Upper lobe of right lung (tissue), 1 donor: ENCODE measurements at regions not wholly inside any gene's neighbourhood (a gene's known extent, or its start where the extent isn't known, plus 50 kb on each side); places are given as distances from the start of the nearest gene placed in this dataset.

Source experiments
- ATAC-seq: fragments of 200-7000 bp; cut with Tn5 transposase; one replicate; pipeline ENCODE4 v1.9.1; 2020; ENCODE audit warnings: mild to moderate bottlenecking, moderate library complexity
- DNase-seq: peaks from one replicate; pipeline ENCODE4 v3.0.0-alpha.2; 2020
- H3K27ac ChIP-seq: fragments of 200-600 bp; one replicate; pipeline ENCODE4 v1.8.0; 2022
- H3K27me3 ChIP-seq: fragments of 200-600 bp; one replicate; pipeline ENCODE4 v1.8.0; 2022; ENCODE audit warnings: mild to moderate bottlenecking
- H3K36me3 ChIP-seq: fragments of 200-600 bp; one replicate; pipeline ENCODE4 v1.8.0; 2022
- H3K4me1 ChIP-seq: fragments of 200-600 bp; one replicate; pipeline ENCODE4 v1.8.0; 2022
- H3K4me3 ChIP-seq: fragments of 200-600 bp; one replicate; pipeline ENCODE4 v1.8.0; 2022; ENCODE audit warnings: mild to moderate bottlenecking
- H3K9me3 ChIP-seq: fragments of 200-600 bp; one replicate; pipeline ENCODE4 v1.8.0; 2022
- intact Hi-C: fragments of 100-400 bp; cut with DNase I; formaldehyde crosslinking; loops from one replicate; pipeline ENCODE4 v1.11.0; 2022
- TF ChIP-seq, protein P1 (sequence below): fragments of 200-600 bp; IDR thresholded peaks from one replicate; pipeline ENCODE4 v1.8.0; 2022; ENCODE audit warnings: antibody characterized with exemption
- donor health status: DM: no; HTN: yes; CAD: no; lungs with severe emphysema.

DNA sequence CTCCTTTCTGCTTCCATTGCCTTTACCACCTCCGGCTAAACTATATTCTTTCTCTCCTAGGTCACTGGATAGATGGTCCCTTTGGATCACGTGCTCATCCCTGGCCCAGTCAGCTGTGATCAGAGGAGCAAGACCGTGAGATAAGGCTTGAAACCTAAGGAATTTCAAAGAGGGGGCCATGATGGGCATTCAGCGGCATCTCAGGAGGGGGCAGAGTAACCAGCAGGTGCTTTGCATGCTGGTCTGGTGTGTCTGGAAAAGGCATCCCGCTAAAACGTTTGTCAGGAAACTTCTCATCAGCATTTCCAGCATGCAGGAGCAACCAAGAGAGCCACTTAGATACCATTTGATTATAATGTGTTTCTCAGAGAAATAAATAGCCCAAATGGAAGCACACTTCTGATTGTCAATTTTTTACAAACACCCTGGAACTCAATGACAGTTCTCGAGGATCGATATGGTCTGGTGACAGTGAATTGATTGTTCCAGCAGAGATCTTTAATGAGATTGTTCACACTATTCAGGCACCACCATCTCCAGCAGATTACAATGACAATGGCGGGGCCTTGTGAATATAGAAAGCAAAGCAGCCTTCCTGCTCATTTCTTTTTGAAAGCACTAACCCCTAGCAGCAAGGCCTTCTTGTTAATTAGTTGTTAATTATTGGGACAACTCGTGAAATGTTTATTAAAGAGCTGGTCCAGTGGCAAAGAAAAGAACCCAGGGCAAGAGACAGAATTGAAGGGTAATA lies 327.1 kb downstream of the PTTG2 start:
- TF ChIP-seq, protein P1, sequence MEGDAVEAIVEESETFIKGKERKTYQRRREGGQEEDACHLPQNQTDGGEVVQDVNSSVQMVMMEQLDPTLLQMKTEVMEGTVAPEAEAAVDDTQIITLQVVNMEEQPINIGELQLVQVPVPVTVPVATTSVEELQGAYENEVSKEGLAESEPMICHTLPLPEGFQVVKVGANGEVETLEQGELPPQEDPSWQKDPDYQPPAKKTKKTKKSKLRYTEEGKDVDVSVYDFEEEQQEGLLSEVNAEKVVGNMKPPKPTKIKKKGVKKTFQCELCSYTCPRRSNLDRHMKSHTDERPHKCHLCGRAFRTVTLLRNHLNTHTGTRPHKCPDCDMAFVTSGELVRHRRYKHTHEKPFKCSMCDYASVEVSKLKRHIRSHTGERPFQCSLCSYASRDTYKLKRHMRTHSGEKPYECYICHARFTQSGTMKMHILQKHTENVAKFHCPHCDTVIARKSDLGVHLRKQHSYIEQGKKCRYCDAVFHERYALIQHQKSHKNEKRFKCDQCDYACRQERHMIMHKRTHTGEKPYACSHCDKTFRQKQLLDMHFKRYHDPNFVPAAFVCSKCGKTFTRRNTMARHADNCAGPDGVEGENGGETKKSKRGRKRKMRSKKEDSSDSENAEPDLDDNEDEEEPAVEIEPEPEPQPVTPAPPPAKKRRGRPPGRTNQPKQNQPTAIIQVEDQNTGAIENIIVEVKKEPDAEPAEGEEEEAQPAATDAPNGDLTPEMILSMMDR: no peak
- Histone ChIP-seq H3K4me1 (no peaks in the 10 kb centered on the region), H3K9me3 (no peaks in the 10 kb centered on the region), H3K27me3 (no peaks in the 10 kb centered on the region), H3K4me3 (no peak overlapping the region), H3K36me3 (no peaks in the 10 kb centered on the region), H3K27ac (no peak overlapping the region)
- intact Hi-C loops: no loop called here
- DNase-seq (no peak), ATAC-seq (no peak)

DNA sequence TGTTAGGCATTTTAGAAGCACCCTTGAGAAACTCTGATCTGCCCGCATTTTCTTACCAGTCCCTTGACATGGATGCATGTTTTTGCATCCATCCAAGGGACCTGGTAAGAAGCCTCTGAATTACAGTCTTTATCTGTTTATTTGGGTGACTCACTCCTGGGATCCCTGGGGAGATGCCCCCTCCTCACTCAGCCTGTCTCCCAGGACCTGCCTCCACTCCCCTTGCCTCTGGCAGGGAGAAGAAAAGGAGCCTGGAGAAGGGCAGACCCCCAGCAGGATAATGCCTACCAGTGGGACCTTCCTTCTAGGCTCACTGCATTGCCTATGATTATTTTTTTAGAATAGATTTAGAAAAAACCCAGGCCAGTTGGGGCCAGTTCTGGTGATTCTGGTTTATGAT lies 329.4 kb downstream of the PTTG2 start:
- no peak for ATAC-seq
- H3K27me3 ChIP-seq: no peaks in the 10 kb centered on the region
- TF ChIP-seq, protein P1: no peak

DNA sequence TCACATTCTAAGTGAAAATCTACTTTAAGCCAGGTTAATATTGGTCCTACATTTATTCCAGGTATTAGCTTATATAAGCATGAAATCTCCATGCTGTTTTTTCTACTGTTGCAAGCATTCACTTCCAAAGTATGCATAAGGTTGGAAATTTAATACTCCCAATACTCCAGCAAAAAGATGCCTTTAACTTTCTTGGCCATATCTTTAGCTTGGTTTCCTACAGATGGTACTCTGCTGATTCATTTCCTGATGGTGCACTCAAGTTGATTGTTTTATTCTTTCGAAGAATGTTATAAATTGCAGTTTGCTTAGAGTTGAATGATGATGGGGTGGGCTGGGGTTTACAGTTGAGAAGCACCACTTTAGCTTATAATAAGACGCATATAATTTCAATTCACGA lies 330.2 kb downstream of the PTTG2 start:
- no peak overlapping the region for H3K4me3 ChIP-seq
- ATAC-seq (no peak), DNase-seq (no peak)
- intact Hi-C loops: no loop called here
- TF ChIP-seq, protein P1: no peak
- no peaks in the 10 kb centered on the region for H3K4me1 ChIP-seq
- no peaks in the 10 kb centered on the region for H3K27me3 ChIP-seq
- no peaks in the 10 kb centered on the region for H3K36me3 ChIP-seq
- no peak overlapping the region for H3K27ac ChIP-seq
- peaks cover 11% of the 10 kb centered on the region for H3K9me3 ChIP-seq

More for the DNA sequence above, 329.4 kb downstream of the PTTG2 start:
- DNase-seq: no peak
- intact Hi-C loops: no loop called here
- Histone ChIP-seq H3K4me3 (no peak overlapping the region), H3K4me1 (no peaks in the 10 kb centered on the region), H3K9me3 (peaks cover 11% of the 10 kb centered on the region), H3K27ac (no peak overlapping the region), H3K36me3 (no peaks in the 10 kb centered on the region)

DNA sequence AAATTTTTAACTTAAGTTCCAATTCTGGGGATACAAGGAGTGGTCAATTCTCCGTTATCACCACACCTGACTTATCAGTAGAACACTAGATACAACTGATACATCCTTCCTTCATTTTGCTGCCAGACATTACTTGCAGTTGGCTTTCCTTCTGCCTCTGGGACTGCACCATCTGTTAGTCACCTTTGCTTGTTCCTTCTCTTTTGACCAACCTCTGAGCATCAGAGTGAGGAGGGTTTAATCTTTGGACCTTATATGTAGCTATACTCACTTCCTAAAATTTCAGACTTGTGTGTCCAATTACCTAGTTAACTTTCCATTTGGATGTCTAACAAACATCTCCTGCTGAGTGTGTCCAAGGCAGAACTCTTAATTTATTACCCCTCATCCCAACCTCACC lies 330.7 kb downstream of the PTTG2 start:
- no peak for DNase-seq
- no peaks in the 10 kb centered on the region for H3K27me3 ChIP-seq
- intact Hi-C loops: no loop called here
- H3K9me3 ChIP-seq: peaks cover 11% of the 10 kb centered on the region
- H3K27ac ChIP-seq: no peak overlapping the region
- H3K4me1 ChIP-seq: no peaks in the 10 kb centered on the region
- H3K36me3 ChIP-seq: no peaks in the 10 kb centered on the region
- H3K4me3 ChIP-seq: no peak overlapping the region
- TF ChIP-seq, protein P1: no peak
- ATAC-seq: no peak

DNA sequence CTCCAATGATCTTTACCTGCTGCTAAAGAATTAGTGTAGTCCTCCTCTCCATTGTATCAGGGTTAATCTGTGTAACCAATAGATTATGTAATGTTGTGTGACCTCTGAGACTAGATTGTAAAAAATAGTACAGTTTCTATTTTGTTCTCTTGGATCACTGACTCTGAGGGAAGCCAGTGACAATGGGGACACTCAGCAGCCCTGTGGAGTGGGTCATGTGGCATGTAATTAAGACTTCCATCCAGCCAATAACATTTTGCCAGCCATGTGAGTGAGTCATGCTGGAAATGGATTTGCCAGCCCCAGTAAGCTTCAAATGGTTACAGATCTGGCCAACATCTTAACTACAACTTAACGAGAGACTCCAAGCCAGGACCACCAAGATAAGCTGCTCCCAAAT lies 332.3 kb downstream of the PTTG2 start:
- Histone ChIP-seq H3K4me3 (no peak overlapping the region), H3K27ac (no peak overlapping the region), H3K27me3 (no peaks in the 10 kb centered on the region), H3K4me1 (no peaks in the 10 kb centered on the region), H3K9me3 (peaks cover 11% of the 10 kb centered on the region), H3K36me3 (no peaks in the 10 kb centered on the region)
- no peak for ATAC-seq
- intact Hi-C loops: no loop called here
- TF ChIP-seq, protein P1: no peak
- DNase-seq: no peak

DNA sequence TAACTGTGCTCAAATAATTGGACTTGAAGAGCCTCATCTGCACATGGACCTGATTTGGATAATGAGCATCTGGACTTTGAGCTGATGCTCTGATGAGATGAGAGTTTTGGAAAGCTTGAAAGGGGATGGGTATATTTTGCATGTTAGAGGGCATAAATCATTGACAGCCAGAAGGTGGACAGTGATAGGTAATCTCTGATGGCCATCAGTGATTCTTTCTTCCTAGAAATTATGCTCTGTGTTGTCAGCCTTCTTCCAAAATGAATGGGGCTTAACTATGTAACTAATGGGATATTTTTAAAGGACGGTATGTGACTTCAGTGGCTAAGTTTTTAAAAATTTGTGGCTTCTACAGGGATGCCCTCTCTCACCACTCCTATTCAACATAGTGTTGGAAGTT lies 334.0 kb downstream of the PTTG2 start:
- Histone ChIP-seq H3K9me3 (peaks cover 18% of the 10 kb centered on the region), H3K27ac (no peak overlapping the region), H3K4me1 (no peaks in the 10 kb centered on the region), H3K27me3 (no peaks in the 10 kb centered on the region), H3K36me3 (no peaks in the 10 kb centered on the region), H3K4me3 (no peak overlapping the region)
- ATAC-seq: no peak
- intact Hi-C loops: no loop called here
- TF ChIP-seq, protein P1: no peak
- no peak for DNase-seq
